Right atrium auricular region (tissue), 2 donors: ENCODE measurements at regions not wholly inside any gene's neighbourhood (a gene's known extent, or its start where the extent isn't known, plus 50 kb on each side); places are given as distances from the start of the nearest gene placed in this dataset.

ENCODE experiments used
- DNase-seq: peaks from one replicate; pipeline ENCODE4 v3.0.0-alpha.2; 2019; ENCODE audit warnings: low spot score
- H3K27ac ChIP-seq, 2 donors: fragments of 200-600 bp; sonication (generic); 1 replicate in 1 of 2; 2 replicates in 1 of 2; pipeline ENCODE4 v1.5.1; 2016 to 2019
- H3K27me3 ChIP-seq, 2 donors: fragments of 200-600 bp; sonication (generic); one replicate each; pipeline versions ENCODE4 v1.5.1 to v1.6.0; 2017 to 2019
- H3K36me3 ChIP-seq: fragments of 200-600 bp; sonication (generic); one replicate; pipeline ENCODE4 v1.5.1; 2016
- H3K4me1 ChIP-seq, 2 donors: fragments of 200-600 bp; sonication (generic); one replicate each; pipeline versions ENCODE4 v1.5.1 to v1.6.0; 2017 to 2019
- H3K4me3 ChIP-seq, 2 donors: fragments of 200-600 bp; sonication (generic); 1 replicate in 1 of 2; 2 replicates in 1 of 2; pipeline ENCODE4 v1.5.1; 2017 to 2019; ENCODE audit warnings: mild to moderate bottlenecking in 1 of 2, moderate library complexity in 1 of 2
- H3K9me3 ChIP-seq, 2 donors: fragments of 200-600 bp; sonication (generic); one replicate each; pipeline ENCODE4 v1.5.1; 2019
- CTCF ChIP-seq, 2 donors: fragments of 200-600 bp; sonication (generic); IDR thresholded peaks; one replicate each; pipeline ENCODE4 v1.5.1; 2019; ENCODE audit warnings: antibody characterized with exemption in 2 of 2

GRCh38 chr20:5448449-5449118 is 131.8 kb upstream of the PROKR2 start:
- Histone ChIP-seq H3K36me3 (no peaks in the 10 kb centered on the region), H3K27ac (no peak overlapping the region), H3K27me3 (no peaks in the 10 kb centered on the region), H3K9me3 (no peaks in the 10 kb centered on the region), H3K4me3 (no peak overlapping the region), H3K4me1 (no peaks in the 10 kb centered on the region)
- DNase-seq, result no peak
- peak; percentile 45 to 73 for TF ChIP-seq CTCF (IDR thresholded peaks at IDR 0.05)

GRCh38 chr20:5447188-5447587 is 130.4 kb upstream of the PROKR2 start:
- no peaks in the 10 kb centered on the region for H3K27me3 ChIP-seq
- no peaks in the 10 kb centered on the region for H3K9me3 ChIP-seq
- H3K27ac ChIP-seq, result no peak overlapping the region
- no peaks in the 10 kb centered on the region for H3K4me1 ChIP-seq
- H3K4me3 ChIP-seq, result no peak overlapping the region
- H3K36me3 ChIP-seq, result no peaks in the 10 kb centered on the region
- no peak for TF ChIP-seq CTCF (IDR thresholded peaks at IDR 0.05)
- DNase-seq, result no peak

GRCh38 chr20:5445611-5446010 is 128.9 kb upstream of the PROKR2 start:
- no peak for DNase-seq
- Histone ChIP-seq H3K4me3 (no peak overlapping the region), H3K27ac (no peak overlapping the region), H3K27me3 (no peaks in the 10 kb centered on the region), H3K4me1 (no peaks in the 10 kb centered on the region), H3K9me3 (no peaks in the 10 kb centered on the region), H3K36me3 (no peaks in the 10 kb centered on the region)
- no peak for TF ChIP-seq CTCF (IDR thresholded peaks at IDR 0.05)

- H3K36me3 ChIP-seq, result no peaks in the 10 kb centered on the region
- H3K4me1 ChIP-seq, result no peaks in the 10 kb centered on the region
- TF ChIP-seq CTCF (IDR thresholded peaks at IDR 0.05), result no peak
- no peaks in the 10 kb centered on the region for H3K27me3 ChIP-seq
- no peak overlapping the region for H3K4me3 ChIP-seq
- peaks cover 0 to 12% of the 10 kb centered on the region in 2 donors for H3K9me3 ChIP-seq
- H3K27ac ChIP-seq, result no peak overlapping the region
- no peak for DNase-seq
These were observed 125.3 kb upstream of the PROKR2 start for GRCh38 chr20:5442101-5442500.

GRCh38 chr20:5434116-5434515 is 117.4 kb upstream of the PROKR2 start:
- no peaks in the 10 kb centered on the region for H3K4me1 ChIP-seq
- H3K9me3 ChIP-seq, result peaks cover 0 to 16% of the 10 kb centered on the region in 2 donors
- DNase-seq, result no peak
- no peak for TF ChIP-seq CTCF (IDR thresholded peaks at IDR 0.05)
- no peaks in the 10 kb centered on the region for H3K27me3 ChIP-seq
- no peak overlapping the region for H3K27ac ChIP-seq
- no peak overlapping the region for H3K4me3 ChIP-seq
- H3K36me3 ChIP-seq, result no peaks in the 10 kb centered on the region

- no peak for TF ChIP-seq CTCF (IDR thresholded peaks at IDR 0.05)
- no peaks in the 10 kb centered on the region for H3K4me1 ChIP-seq
- DNase-seq, result no peak
- no peaks in the 10 kb centered on the region for H3K27me3 ChIP-seq
- H3K36me3 ChIP-seq, result no peaks in the 10 kb centered on the region
- H3K27ac ChIP-seq, result no peak overlapping the region
- H3K4me3 ChIP-seq, result no peak overlapping the region
- H3K9me3 ChIP-seq, result peaks cover 0 to 16% of the 10 kb centered on the region in 2 donors
These were observed 116.6 kb upstream of the PROKR2 start for GRCh38 chr20:5433352-5433751.
